ENCODE measurements at regions not wholly inside any gene's neighbourhood (a gene's known extent, or its start where the extent isn't known, plus 50 kb on each side); places are given as distances from the start of the nearest gene placed in this dataset.

GRCh38 chr5:29944327-29944726 is 1249.2 kb upstream of the CDH6 start:
- Histone ChIP-seq H3K4me1 (ENCODE audit: insufficient read depth, low read length, poor library complexity, severe bottlenecking) (no peaks in the 10 kb centered on the region), H3K27ac (ENCODE audit: low read depth, low read length, poor library complexity, severe bottlenecking) (no peak overlapping the region), H3K4me3 (ENCODE audit: low read depth, low read length, poor library complexity, severe bottlenecking) (no peak overlapping the region), H2AFZ (ENCODE audit: low read length) (no peak overlapping the region), H3K79me2 (ENCODE audit: insufficient read depth, low read depth, low read length) (no peaks in the 10 kb centered on the region), H3K4me2 (ENCODE audit: low read length) (no peak overlapping the region), H4K20me1 (ENCODE audit: insufficient read depth, low read length) (no peaks in the 10 kb centered on the region), H3K9me3 (ENCODE audit: low read length) (no peaks in the 10 kb centered on the region), H3K36me3 (ENCODE audit: insufficient read depth, low read length) (no peaks in the 10 kb centered on the region), H3K9me2 (ENCODE audit: insufficient read depth, low read length) (no peaks in the 10 kb centered on the region)
- no TSS peak for BruUV-seq (replicated peaks)
- intact Hi-C loops (cut with micrococcal nuclease; ENCODE audit: unreplicated experiment) = no loop called here
- ChIA-PET POLR2A (interaction anchor here (0.6 kb wide), 1 partner anchor 288 kb away, joined by 3 read pairs; no protein-coding TSS in a partner anchor), CTCF (ENCODE audit: unreplicated experiment) (no interaction called here)
- TF ChIP-seq EZH2phosphoT487 (IDR thresholded peaks at IDR 0.05; ENCODE audit: borderline replicate concordance, low read depth, low read length) = no peak
- TF ChIP-seq, protein P1, sequence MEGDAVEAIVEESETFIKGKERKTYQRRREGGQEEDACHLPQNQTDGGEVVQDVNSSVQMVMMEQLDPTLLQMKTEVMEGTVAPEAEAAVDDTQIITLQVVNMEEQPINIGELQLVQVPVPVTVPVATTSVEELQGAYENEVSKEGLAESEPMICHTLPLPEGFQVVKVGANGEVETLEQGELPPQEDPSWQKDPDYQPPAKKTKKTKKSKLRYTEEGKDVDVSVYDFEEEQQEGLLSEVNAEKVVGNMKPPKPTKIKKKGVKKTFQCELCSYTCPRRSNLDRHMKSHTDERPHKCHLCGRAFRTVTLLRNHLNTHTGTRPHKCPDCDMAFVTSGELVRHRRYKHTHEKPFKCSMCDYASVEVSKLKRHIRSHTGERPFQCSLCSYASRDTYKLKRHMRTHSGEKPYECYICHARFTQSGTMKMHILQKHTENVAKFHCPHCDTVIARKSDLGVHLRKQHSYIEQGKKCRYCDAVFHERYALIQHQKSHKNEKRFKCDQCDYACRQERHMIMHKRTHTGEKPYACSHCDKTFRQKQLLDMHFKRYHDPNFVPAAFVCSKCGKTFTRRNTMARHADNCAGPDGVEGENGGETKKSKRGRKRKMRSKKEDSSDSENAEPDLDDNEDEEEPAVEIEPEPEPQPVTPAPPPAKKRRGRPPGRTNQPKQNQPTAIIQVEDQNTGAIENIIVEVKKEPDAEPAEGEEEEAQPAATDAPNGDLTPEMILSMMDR (conservative IDR thresholded peaks at IDR 0.05; ENCODE audit: low read length) = no peak
- DNase-seq (ENCODE audit: low spot score) = no peak

- no peak for TF ChIP-seq EZH2phosphoT487 (IDR thresholded peaks at IDR 0.05; ENCODE audit: borderline replicate concordance, low read depth, low read length)
- TF ChIP-seq, protein P1 (conservative IDR thresholded peaks at IDR 0.05; ENCODE audit: low read length) = no peak
- Histone ChIP-seq H3K79me2 (ENCODE audit: insufficient read depth, low read depth, low read length) (no peaks in the 10 kb centered on the region), H3K4me3 (ENCODE audit: low read depth, low read length, poor library complexity, severe bottlenecking) (no peak overlapping the region), H3K27ac (ENCODE audit: low read depth, low read length, poor library complexity, severe bottlenecking) (no peak overlapping the region), H2AFZ (ENCODE audit: low read length) (no peak overlapping the region), H3K9me3 (ENCODE audit: low read length) (no peaks in the 10 kb centered on the region), H3K36me3 (ENCODE audit: insufficient read depth, low read length) (no peaks in the 10 kb centered on the region), H3K4me1 (ENCODE audit: insufficient read depth, low read length, poor library complexity, severe bottlenecking) (no peaks in the 10 kb centered on the region), H4K20me1 (ENCODE audit: insufficient read depth, low read length) (no peaks in the 10 kb centered on the region), H3K4me2 (ENCODE audit: low read length) (no peak overlapping the region), H3K9me2 (ENCODE audit: insufficient read depth, low read length) (no peaks in the 10 kb centered on the region)
- ChIA-PET CTCF (ENCODE audit: unreplicated experiment) (no interaction called here), POLR2A (interaction anchor here (0.7 kb wide), 1 partner anchor 148 kb away, joined by 3 read pairs; no protein-coding TSS in a partner anchor)
- no peak for DNase-seq (ENCODE audit: low spot score)
- intact Hi-C loops (cut with micrococcal nuclease; ENCODE audit: unreplicated experiment) = no loop called here
- no TSS peak for BruUV-seq (replicated peaks)
Observed at GRCh38 chr5:29942089-29942488, 1251.4 kb upstream of the CDH6 start.

- no TSS peak for BruUV-seq (replicated peaks)
- Histone ChIP-seq H3K9me2 (ENCODE audit: insufficient read depth, low read length) (no peaks in the 10 kb centered on the region), H3K79me2 (ENCODE audit: insufficient read depth, low read depth, low read length) (no peaks in the 10 kb centered on the region), H3K4me1 (ENCODE audit: insufficient read depth, low read length, poor library complexity, severe bottlenecking) (no peaks in the 10 kb centered on the region), H3K4me3 (ENCODE audit: low read depth, low read length, poor library complexity, severe bottlenecking) (no peak overlapping the region), H3K4me2 (ENCODE audit: low read length) (no peak overlapping the region), H4K20me1 (ENCODE audit: insufficient read depth, low read length) (no peaks in the 10 kb centered on the region), H3K36me3 (ENCODE audit: insufficient read depth, low read length) (no peaks in the 10 kb centered on the region), H2AFZ (ENCODE audit: low read length) (no peak overlapping the region), H3K9me3 (ENCODE audit: low read length) (no peaks in the 10 kb centered on the region), H3K27ac (ENCODE audit: low read depth, low read length, poor library complexity, severe bottlenecking) (no peak overlapping the region)
- intact Hi-C loops (cut with micrococcal nuclease; ENCODE audit: unreplicated experiment) = no loop called here
- no peak for DNase-seq (ENCODE audit: low spot score)
- no peak for TF ChIP-seq EZH2phosphoT487 (IDR thresholded peaks at IDR 0.05; ENCODE audit: borderline replicate concordance, low read depth, low read length)
- TF ChIP-seq, protein P1 (conservative IDR thresholded peaks at IDR 0.05; ENCODE audit: low read length) = no peak
- CTCF ChIA-PET (ENCODE audit: unreplicated experiment) = no interaction called here
- POLR2A ChIA-PET = no interaction called here
Observed at GRCh38 chr5:29939988-29940387, 1253.5 kb upstream of the CDH6 start.

Data from OCI-LY7 (cell line).